AG08396 (cell line): ENCODE measurements at regions not wholly inside any gene's neighbourhood (a gene's known extent, or its start where the extent isn't known, plus 50 kb on each side); places are given as distances from the start of the nearest gene placed in this dataset.

Source experiments
- DNase-seq: peaks from one replicate; pipeline ENCODE4 v3.0.0; 2012; ENCODE audit warnings: low spot score, mixed read lengths

DNA sequence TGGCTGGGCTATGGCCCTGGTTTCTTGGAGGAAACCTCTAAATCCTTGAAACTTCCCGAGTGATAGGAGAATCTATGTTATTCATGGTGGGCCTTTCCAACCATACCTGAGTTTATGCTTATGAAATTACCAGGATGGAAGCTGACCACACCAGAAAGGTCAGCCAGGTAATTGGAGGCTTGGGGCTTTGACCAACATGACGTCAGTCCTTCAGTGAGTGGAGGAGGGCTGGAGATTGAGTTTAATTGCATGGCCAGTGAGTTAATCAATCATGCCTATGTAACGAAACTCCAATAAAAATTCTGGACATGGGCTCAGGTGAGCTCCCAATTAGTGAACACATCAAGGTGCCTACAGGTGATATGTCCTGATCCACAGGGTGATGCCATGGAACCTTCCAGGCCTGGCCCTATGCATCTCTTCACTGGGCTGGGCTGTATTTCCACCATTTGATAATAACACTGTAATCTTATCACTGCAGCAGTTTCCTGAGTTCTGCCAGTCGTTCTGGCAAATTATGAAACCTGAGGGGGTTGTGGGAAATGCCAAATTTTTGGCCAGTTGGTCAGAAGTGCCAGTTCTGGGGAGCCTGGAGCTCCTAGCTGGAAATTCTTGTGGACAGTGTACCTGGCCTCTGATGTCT lies 106.5 kb downstream of the CDH26 start:
- no peak for DNase-seq

DNA sequence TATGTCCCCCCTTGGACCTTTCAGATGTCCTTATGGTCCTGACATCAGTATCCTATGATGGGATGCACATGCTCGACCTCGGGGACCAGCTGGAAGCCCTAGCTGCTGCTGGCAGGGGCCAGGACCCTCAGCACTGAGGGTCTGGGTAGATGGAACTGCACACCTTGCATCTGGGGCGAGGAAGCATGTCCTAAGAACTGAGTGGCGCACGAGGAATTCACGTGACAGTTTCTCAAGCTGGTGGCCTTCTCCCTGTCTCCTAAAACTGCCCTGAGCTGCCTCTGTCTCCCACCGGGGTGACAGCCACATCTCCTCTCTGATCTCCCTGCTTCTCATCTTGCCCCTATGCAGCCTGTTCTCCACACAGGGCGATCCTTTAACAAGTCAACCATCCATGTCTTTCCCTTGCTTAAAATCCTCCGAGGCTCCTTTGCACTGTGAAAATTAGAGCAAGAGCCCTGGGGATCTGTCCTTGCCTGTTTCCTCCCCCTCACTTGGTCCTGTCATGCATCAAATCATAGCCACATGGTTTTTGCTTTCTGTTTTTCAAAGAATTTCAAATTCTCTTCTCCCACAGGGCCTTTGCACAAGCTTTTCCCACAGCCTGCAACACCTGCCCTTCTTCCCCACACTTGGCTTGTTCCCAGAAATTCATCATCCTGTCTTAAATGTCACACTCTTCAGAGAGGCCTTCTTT lies 107.7 kb downstream of the CDH26 start:
- DNase-seq = no peak

DNA sequence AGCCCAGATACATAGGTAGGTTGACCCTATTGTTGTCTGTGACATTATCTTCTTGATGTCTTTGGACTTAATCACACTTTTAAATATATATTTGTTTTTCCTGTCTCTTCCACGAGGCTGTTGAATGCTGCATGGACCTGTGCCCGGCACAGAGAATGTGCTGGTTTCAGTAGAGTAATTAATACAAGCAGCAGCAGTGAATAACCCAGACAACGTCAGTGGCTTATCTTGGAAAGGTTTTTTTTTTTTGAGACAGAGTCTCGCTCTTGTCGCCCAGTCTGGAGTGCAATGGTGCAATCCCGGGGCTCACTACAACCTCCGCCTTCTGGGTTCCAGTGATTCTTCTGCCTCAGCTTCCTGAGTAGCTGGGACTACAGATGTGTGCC lies 108.2 kb downstream of the CDH26 start:
- no peak for DNase-seq

DNA sequence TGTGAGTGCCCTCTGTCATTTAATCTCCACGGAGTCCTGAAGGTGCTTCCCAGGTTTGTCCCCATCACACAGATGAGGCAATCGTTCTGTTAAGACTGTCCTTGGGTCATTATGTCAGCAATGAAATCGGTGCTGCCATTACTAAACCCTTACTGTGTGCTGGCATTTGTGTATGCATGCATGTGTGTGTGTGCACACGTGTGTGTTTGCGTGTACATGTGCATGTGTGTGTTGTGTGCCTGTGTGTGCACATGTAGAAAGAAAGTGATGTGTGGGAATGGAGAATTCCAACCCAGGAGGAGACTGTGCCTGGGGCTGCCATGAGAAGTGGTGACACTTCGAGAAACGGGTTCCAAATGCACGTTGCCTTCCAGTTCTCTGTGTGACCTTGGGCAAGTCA lies 110.3 kb downstream of the CDH26 start:
- no peak for DNase-seq

- no peak for DNase-seq
Measured at GRCh38 chr20:60069656-60070055, 111.4 kb downstream of the CDH26 start.

- DNase-seq = no peak
Measured at GRCh38 chr20:60070791-60071190, 112.6 kb downstream of the CDH26 start.

DNA sequence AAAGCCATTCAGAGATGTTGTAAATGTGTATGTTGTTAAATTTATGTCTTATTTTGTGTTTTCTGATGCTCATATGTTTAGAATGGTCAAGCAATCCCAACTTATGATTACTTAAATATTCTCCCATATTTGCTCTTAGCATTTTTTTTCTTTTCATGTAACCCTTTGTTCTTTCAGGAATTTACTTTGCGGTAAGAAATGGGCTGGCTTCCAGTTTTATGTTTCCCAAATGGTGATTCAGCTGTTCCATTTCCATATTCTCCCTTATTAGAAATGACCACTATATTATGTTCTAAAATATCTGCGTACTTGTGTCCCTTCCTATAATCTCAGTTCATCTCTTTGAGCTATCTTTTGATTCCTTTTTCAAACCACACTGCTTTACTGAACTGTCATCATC lies 113.7 kb downstream of the CDH26 start:
- no peak for DNase-seq

DNA sequence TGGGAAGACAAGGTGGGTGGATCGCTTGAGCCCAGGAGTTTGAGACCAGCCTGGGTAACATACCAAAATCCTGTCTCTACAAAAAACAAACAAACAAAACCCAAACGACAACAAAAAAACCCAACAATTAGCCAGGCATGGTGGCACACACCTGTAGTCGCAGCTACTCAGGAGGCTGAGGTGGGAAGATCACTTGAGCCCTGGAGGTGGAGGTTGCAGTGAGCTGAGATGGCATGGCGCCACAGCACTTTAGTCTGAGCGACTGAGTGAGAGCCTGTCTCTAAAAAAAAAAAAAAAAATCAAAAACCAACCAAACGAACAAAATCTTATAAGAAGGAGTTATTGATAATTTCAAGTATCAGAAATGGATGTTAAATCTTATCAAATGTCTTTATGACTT lies 114.9 kb downstream of the CDH26 start:
- no peak for DNase-seq

DNA sequence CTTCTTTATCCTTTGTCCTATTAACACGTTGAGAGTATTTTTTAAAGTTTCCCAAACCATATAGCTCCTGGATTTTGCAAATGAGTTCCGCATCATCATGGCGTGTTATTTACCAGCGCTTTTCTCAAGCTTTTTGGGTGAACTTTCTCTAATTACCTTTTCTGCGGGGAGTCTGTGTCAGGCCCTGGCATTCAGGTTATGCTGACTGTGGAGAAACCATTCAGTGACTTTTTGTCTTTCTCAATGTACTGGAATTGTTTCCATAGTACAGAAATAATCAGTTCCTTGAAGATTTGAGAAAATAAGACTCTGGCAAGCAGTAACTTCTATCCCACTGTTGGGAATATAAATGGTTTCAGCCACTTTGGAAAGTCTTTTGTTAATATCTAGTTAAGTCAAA lies 115.3 kb downstream of the CDH26 start:
- no peak for DNase-seq

- DNase-seq = no peak
Measured at GRCh38 chr20:60074276-60074675, 116.1 kb downstream of the CDH26 start.

GRCh38 chr20:60078351-60079250 lies 120.4 kb downstream of the CDH26 start:
- DNase-seq = no peak

DNA sequence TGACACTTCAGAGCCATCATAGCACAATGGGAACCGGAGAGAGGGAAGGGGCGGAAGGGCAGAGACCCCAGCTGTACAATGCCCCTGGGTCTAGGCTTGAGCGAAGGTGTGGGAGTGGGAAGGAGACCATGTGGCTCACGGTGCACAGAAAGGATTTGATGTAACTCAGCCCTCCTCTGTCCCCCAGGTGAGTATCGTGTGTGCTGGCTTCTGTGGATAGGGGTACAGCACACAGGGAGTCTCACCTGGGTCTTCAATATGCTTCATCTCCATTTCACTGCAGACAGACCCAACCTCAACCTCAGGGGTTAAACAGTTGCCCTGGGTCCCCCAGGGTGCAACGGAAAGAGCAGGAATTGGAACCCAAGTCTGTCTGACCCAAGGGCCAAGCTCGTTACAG lies 122.2 kb downstream of the CDH26 start:
- DNase-seq = no peak

- DNase-seq = no peak
Measured at GRCh38 chr20:60085551-60086132, 127.4 kb downstream of the CDH26 start.

DNA sequence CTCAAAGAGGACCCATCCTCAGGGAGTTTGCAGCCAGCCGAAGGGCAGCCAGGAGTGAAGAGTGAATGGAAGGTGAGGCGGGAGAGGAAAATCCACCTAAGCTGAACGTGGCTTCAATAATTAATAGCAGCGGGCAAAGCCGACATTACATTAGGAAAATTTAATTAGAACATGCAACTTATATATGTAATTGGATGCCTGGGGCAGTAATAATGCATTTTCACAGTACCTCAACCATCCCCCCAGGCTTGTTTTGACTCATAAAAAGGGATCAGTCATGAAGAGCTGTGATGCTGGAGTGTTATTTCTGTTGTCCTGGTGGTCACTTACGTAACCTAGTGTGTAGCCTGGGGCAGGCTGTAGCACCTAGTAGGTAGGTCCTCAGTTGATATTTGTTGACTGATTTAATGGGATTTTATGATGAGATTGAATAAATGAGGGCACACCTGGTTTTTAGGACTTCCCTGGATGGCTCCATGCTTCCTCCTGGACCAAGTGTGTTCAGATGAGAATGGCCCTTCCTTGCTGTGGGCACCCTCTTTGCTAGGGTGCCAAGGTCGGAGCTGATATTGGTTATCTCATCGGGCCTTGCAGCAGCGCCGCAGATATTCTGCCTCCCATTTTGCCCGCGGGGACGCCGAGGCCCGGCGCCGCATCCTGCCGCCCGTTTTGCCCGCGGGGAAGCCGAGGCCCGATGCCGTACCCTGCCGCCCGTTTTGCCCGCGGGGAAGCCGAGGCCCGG lies 128.8 kb downstream of the CDH26 start:
- no peak for DNase-seq

DNA sequence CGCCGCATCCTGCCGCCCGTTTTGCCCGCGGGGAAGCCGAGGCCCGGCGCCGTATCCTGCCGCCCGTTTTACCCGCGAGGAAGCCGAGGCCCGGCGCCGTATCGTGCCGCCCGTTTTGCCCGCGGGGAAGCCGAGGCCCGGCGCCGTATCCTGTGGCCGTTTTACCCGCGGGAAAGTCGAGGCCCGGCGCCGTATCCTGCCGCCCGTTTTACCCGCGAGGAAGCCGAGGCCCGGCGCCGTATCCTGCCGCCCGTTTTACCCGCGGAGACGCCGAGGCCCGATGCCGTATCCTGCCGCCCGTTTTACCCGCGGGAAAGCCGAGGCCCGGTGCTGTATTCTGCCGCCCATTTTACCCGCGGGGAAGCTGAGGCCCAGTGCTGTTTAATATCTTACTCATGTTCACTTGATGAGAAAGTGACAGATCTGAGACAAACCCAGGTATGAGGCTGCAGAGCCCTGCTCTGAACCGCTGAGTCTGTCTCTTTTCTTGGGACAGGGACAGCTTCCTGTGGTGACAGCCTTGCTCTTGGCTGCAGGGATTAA lies 129.4 kb downstream of the CDH26 start:
- no peak for DNase-seq

GRCh38 chr20:60088236-60088635 lies 130.0 kb downstream of the CDH26 start:
- no peak for DNase-seq

DNA sequence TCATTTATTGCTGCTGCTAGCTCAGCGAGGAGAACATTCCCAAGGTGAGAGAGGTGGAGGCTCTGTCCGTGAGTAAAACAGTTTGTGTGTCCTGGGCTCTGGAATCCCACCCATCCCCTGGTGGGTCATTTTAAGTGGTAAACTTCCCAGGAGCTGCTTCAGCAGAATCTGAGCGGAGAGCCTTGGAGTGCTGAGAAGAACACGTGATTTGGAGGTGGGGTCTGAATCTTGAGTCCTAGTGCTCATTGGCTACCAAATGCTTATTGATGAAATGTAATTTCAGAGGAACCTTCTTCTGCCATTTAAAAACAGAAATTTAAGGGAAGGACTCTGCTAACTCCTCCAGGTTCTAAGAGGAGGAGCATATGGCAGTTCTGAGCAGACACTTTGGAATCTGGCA lies 132.4 kb downstream of the CDH26 start:
- no peak for DNase-seq

DNA sequence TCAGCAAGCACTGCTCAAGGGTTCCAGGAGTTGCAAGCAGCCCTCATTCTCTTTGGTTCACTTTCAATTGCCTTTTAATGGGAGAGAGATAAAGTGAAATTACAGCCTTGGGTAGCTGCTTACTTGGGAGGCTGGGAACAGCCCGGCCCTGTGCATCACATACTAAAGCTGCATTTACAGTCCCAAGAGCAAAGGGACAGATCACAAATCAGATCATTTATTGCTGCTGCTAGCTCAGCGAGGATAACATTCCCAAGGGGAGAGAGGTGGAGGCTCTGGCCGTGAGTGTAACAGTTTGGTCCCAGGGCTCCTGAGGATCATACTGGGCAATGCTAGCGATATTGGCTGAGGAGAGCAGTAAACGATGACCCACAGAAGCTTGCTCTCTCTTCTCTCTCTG lies 133.1 kb downstream of the CDH26 start:
- DNase-seq = no peak

GRCh38 chr20:60091861-60092260 lies 133.6 kb downstream of the CDH26 start:
- no peak for DNase-seq

- DNase-seq = no peak
Measured at GRCh38 chr20:60092729-60093128, 134.5 kb downstream of the CDH26 start.

GRCh38 chr20:60095456-60095855 lies 137.2 kb downstream of the CDH26 start:
- no peak for DNase-seq

DNA sequence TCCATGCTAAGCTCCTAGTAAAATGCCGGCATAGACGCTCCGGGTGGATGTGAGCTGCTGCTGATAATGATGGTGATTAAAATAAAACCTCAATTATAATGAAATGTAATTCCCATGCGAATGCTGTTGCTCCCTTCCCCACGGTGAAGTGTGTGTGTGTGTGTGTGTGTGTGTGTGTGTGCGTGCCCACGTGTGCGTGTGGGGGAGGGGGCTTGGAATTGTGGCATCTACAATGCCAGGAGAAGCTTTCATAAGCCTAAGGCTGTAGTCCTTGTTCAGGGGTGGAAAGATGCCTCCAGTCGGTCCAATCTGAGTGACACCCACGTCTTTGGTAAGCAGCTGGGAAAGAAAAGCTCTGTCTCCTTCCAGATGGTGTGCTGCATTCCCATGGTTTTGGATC lies 137.9 kb downstream of the CDH26 start:
- DNase-seq = no peak
